Neutrophil (primary cell): ENCODE measurements at regions not wholly inside any gene's neighbourhood (a gene's known extent, or its start where the extent isn't known, plus 50 kb on each side); places are given as distances from the start of the nearest gene placed in this dataset.
"Not testable (repeated sequence)": the region's sequence is repeated elsewhere in the genome, so short reads cannot be mapped to it uniquely, and the experiment has no call there.

Source experiments
- H3K27ac ChIP-seq: fragments of 200-600 bp; sonication (generic); 2 replicates; pipeline ENCODE4 v1.5.1; 2016; ENCODE audit warnings: mild to moderate bottlenecking, moderate library complexity
- H3K27me3 ChIP-seq: fragments of 200-600 bp; sonication (generic); 2 replicates; pipeline ENCODE4 v1.6.0; 2016; ENCODE audit warnings: mild to moderate bottlenecking
- H3K36me3 ChIP-seq: fragments of 200-600 bp; sonication (generic); 2 replicates; pipeline ENCODE4 v1.5.1; 2017
- H3K4me1 ChIP-seq, 2 experiments: fragments of 200-600 bp in 1 of 2; sonication (generic) in 1 of 2; 1 replicate in 1 of 2; 2 replicates in 1 of 2; pipeline versions ENCODE4 v1.5.1 to v1.6.1; 2013 to 2016; ENCODE audit warnings: low read depth in 1 of 2, low read length in 1 of 2, mild to moderate bottlenecking in 1 of 2, moderate library complexity in 1 of 2; ENCODE audit not compliant: control insufficient read depth in 1 of 2, insufficient read depth in 1 of 2
- H3K4me3 ChIP-seq, 2 experiments: fragments of 200-600 bp in 1 of 2; sonication (generic) in 1 of 2; 1 replicate in 1 of 2; 2 replicates in 1 of 2; pipeline ENCODE4 v1.5.1; 2013 to 2016; ENCODE audit warnings: low read depth in 1 of 2, low read length in 1 of 2, mild to moderate bottlenecking in 1 of 2, moderate library complexity in 1 of 2
- H3K9me3 ChIP-seq: fragments of 200-600 bp; sonication (generic); 2 replicates; pipeline ENCODE4 v1.5.1; 2016
- CTCF ChIP-seq: fragments of 200-600 bp; sonication (generic); IDR thresholded peaks from 2 replicates; pipeline ENCODE4 v1.5.1; 2016; ENCODE audit warnings: antibody characterized with exemption

- Histone ChIP-seq H3K9me3 (no peaks in the 10 kb centered on the region), H3K4me1 (no peaks in the 10 kb centered on the region)
Observed at GRCh38 chr3:17882981-17883380, 140.6 kb upstream of the TBC1D5 start.

DNA sequence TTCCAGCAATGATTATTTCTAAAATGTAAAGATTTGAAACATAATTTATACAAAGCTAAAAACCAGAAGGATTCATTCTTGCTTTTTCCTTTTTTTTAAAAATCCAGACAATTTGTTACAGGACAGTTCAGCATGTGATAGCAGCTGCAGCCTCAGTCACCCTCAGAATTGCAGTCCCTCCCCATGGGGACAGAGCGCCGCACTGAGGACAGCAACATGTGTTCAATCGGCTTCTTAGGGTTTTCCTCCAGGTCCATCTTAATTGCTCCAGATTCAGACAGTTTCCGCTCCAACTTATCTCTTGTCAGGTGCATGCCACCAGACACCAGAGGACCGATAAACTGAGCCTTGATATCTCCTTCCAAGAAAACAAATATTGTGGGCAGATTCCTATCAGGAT is 134.9 kb upstream of the TBC1D5 start:
- Histone ChIP-seq H3K27me3 (no peaks in the 10 kb centered on the region), H3K27ac (no peak overlapping the region), H3K9me3 (no peaks in the 10 kb centered on the region), H3K4me1 (no peaks in the 10 kb centered on the region), H3K4me3 (no peak overlapping the region), H3K36me3 (no peaks in the 10 kb centered on the region)
- no peak for TF ChIP-seq CTCF

More at GRCh38 chr3:17882981-17883380, 140.6 kb upstream of the TBC1D5 start:
- no peak overlapping the region for H3K27ac ChIP-seq
- H3K27me3 ChIP-seq = no peaks in the 10 kb centered on the region
- no peak for TF ChIP-seq CTCF
- no peak overlapping the region for H3K4me3 ChIP-seq
- H3K36me3 ChIP-seq = no peaks in the 10 kb centered on the region

- Histone ChIP-seq H3K4me3 (no peak overlapping the region), H3K27me3 (no peaks in the 10 kb centered on the region), H3K4me1 (no peaks in the 10 kb centered on the region), H3K36me3 (no peaks in the 10 kb centered on the region), H3K27ac (no peak overlapping the region), H3K9me3 (no peaks in the 10 kb centered on the region)
- no peak for TF ChIP-seq CTCF
Observed at GRCh38 chr3:17874636-17875035, 132.2 kb upstream of the TBC1D5 start.

- H3K27ac ChIP-seq = no peak overlapping the region
- H3K36me3 ChIP-seq = no peaks in the 10 kb centered on the region
- no peaks in the 10 kb centered on the region for H3K4me1 ChIP-seq
- H3K4me3 ChIP-seq = no peak overlapping the region
- H3K27me3 ChIP-seq = no peaks in the 10 kb centered on the region
- TF ChIP-seq CTCF = no peak
- no peaks in the 10 kb centered on the region for H3K9me3 ChIP-seq
Observed at GRCh38 chr3:17872457-17872856, 130.0 kb upstream of the TBC1D5 start.

DNA sequence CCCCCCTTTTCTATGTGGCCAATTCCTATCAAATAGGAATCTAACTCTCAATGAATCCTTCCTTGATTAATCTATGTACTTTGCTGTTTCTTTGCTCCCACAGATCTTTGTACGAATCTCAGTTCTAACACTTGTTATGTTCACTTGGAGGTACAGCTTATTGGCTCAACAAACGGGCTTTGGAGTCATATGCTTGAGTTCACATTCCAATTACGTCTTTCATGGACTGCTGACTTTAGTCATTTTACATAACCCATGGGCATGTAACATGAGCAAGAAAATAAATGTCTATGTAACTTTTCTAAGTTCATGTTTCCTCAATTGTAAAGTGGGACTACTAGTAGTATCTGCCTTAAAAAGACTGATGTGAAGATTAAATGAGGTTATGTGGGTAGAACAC is 123.2 kb upstream of the TBC1D5 start:
- Histone ChIP-seq H3K4me3 (no peak overlapping the region), H3K9me3 (no peaks in the 10 kb centered on the region), H3K36me3 (no peaks in the 10 kb centered on the region), H3K27ac (no peak overlapping the region), H3K4me1 (no peaks in the 10 kb centered on the region), H3K27me3 (no peaks in the 10 kb centered on the region)
- TF ChIP-seq CTCF = no peak

DNA sequence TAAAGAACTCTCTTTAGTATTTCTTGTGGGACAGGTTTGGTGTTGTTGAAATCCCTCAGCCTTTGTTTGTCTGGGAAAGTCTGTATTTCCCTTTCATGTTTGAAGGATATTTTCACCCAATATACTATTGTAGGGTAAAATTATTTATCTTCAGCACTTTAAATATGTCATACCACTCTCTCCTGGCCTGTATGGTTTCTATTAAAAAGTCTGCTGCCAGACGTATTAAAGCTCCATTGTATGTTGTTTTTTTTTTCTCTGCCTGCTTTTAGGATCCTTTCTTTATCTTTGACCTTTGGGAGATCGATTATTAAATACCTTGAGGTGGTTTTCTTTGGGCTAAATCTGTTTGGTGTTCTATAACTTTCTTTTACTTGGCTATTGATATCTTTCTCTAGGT is 119.0 kb upstream of the TBC1D5 start:
- Histone ChIP-seq H3K27me3 (no peaks in the 10 kb centered on the region), H3K4me3 (no peak overlapping the region), H3K27ac (no peak overlapping the region), H3K4me1 (no peaks in the 10 kb centered on the region), H3K9me3 (no peaks in the 10 kb centered on the region), H3K36me3 (no peaks in the 10 kb centered on the region)
- no peak for TF ChIP-seq CTCF

DNA sequence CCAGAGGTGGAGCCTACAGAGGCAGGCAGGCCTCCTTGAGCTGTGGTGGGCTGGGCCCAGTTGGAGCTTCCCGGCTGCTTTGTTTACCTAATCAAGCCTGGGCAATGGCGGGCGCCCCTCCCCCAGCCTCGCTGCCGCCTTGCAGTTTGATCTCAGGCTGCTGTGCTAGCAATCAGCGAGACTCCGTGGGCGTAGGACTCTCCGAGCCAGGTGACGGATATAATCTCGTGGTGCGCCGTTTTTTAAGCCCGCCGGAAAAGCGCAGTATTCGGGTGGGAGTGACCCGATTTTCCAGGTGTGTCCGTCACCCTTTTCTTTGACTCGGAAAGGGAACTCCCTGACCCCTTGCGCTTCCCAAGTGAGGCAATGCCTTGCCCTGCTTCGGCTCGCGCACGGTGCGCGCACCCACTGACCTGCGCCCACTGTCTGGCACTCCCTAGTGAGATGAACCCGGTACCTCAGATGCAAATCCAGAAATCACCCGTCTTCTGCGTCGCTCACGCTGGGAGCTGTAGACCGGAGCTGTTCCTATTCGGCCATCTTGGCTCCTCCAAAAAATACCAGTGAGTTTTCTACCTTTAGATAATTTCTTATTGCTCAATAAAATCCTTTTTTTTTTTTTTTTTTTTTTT is 118.5 kb upstream of the TBC1D5 start:
- not testable (repeated sequence) for H3K27ac ChIP-seq, H3K27me3 ChIP-seq, H3K4me1 ChIP-seq, H3K4me3 ChIP-seq, H3K9me3 ChIP-seq, H3K36me3 ChIP-seq
